ENCODE measurements at regions not wholly inside any gene's neighbourhood (a gene's known extent, or its start where the extent isn't known, plus 50 kb on each side); places are given as distances from the start of the nearest gene placed in this dataset.

GRCh38 chr2:16578081-16578480 is 87.6 kb downstream of the CYRIA start:
- H3K9ac ChIP-seq (ENCODE audit: low read length) = no peak overlapping the region
- H4K20me1 ChIP-seq (ENCODE audit: low read depth, low read length) = no peaks in the 10 kb centered on the region
- H2AFZ ChIP-seq (ENCODE audit: low read depth, low read length, severe bottlenecking) = no peak overlapping the region
- H3K4me2 ChIP-seq (ENCODE audit: low read depth, low read length, poor library complexity, severe bottlenecking) = no peak overlapping the region
- H3K4me3 ChIP-seq (ENCODE audit: insufficient read depth, low read length, poor library complexity, severe bottlenecking) = no peak overlapping the region
- H3K27ac ChIP-seq (ENCODE audit: low read depth, low read length) = no peak overlapping the region
- 0 out of 2 replicates have a peak, but pooled peaks cover 3% of the 10 kb centered on the region for H3K9me3 ChIP-seq (ENCODE audit: insufficient read depth, low read length)
- H3F3A ChIP-seq (ENCODE audit: insufficient read depth) = no peaks in the 10 kb centered on the region
- H3K79me2 ChIP-seq (ENCODE audit: insufficient read depth, low read length) = no peaks in the 10 kb centered on the region
- no peaks in the 10 kb centered on the region for H3K9me2 ChIP-seq (replicated peaks; ENCODE audit: insufficient read depth, low read length)
- H3K27me3 ChIP-seq (ENCODE audit: low read length) = no peaks in the 10 kb centered on the region
- no peak for TF ChIP-seq EZH2phosphoT487 (conservative IDR thresholded peaks at IDR 0.05; ENCODE audit: low read length)
- TF ChIP-seq CTCF (IDR thresholded peaks at IDR 0.05; ENCODE audit: insufficient read depth, low read length, poor library complexity, severe bottlenecking) = no peak
- no peaks in the 10 kb centered on the region for H3K36me3 ChIP-seq (ENCODE audit: low read length)

- Histone ChIP-seq H4K20me1 (ENCODE audit: low read depth, low read length) (no peaks in the 10 kb centered on the region), H3K27ac (ENCODE audit: low read depth, low read length) (no peak overlapping the region), H3K27me3 (ENCODE audit: low read length) (no peaks in the 10 kb centered on the region), H3K9ac (ENCODE audit: low read length) (no peak overlapping the region), H3K79me2 (ENCODE audit: insufficient read depth, low read length) (no peaks in the 10 kb centered on the region), H2AFZ (ENCODE audit: low read depth, low read length, severe bottlenecking) (no peak overlapping the region), H3K4me3 (ENCODE audit: insufficient read depth, low read length, poor library complexity, severe bottlenecking) (no peak overlapping the region), H3K36me3 (ENCODE audit: low read length) (no peaks in the 10 kb centered on the region), H3K9me2 (replicated peaks; ENCODE audit: insufficient read depth, low read length) (no peaks in the 10 kb centered on the region), H3K4me2 (ENCODE audit: low read depth, low read length, poor library complexity, severe bottlenecking) (no peak overlapping the region), H3F3A (ENCODE audit: insufficient read depth) (no peaks in the 10 kb centered on the region), H3K9me3 (ENCODE audit: insufficient read depth, low read length) (no peaks in the 10 kb centered on the region)
- TF ChIP-seq CTCF (IDR thresholded peaks at IDR 0.05; ENCODE audit: insufficient read depth, low read length, poor library complexity, severe bottlenecking) (no peak), EZH2phosphoT487 (conservative IDR thresholded peaks at IDR 0.05; ENCODE audit: low read length) (no peak)
These were observed 95.1 kb downstream of the CYRIA start for GRCh38 chr2:16570516-16570915.

GRCh38 chr2:16568998-16569784 is 96.4 kb downstream of the CYRIA start:
- H4K20me1 ChIP-seq (ENCODE audit: low read depth, low read length) = no peaks in the 10 kb centered on the region
- H3K9me2 ChIP-seq (replicated peaks; ENCODE audit: insufficient read depth, low read length) = no peaks in the 10 kb centered on the region
- H3K4me3 ChIP-seq (ENCODE audit: insufficient read depth, low read length, poor library complexity, severe bottlenecking) = no peak overlapping the region
- TF ChIP-seq CTCF (IDR thresholded peaks at IDR 0.05; ENCODE audit: insufficient read depth, low read length, poor library complexity, severe bottlenecking) = no peak
- no peak for TF ChIP-seq EZH2phosphoT487 (conservative IDR thresholded peaks at IDR 0.05; ENCODE audit: low read length)
- no peaks in the 10 kb centered on the region for H3F3A ChIP-seq (ENCODE audit: insufficient read depth)
- no peak overlapping the region for H3K4me2 ChIP-seq (ENCODE audit: low read depth, low read length, poor library complexity, severe bottlenecking)
- no peaks in the 10 kb centered on the region for H3K27me3 ChIP-seq (ENCODE audit: low read length)
- no peaks in the 10 kb centered on the region for H3K9me3 ChIP-seq (ENCODE audit: insufficient read depth, low read length)
- no peak overlapping the region for H3K27ac ChIP-seq (ENCODE audit: low read depth, low read length)
- no peaks in the 10 kb centered on the region for H3K79me2 ChIP-seq (ENCODE audit: insufficient read depth, low read length)
- no peak overlapping the region for H2AFZ ChIP-seq (ENCODE audit: low read depth, low read length, severe bottlenecking)
- no peaks in the 10 kb centered on the region for H3K36me3 ChIP-seq (ENCODE audit: low read length)
- H3K9ac ChIP-seq (ENCODE audit: low read length) = no peak overlapping the region
